Suprapubic skin (tissue), 4 donors: ENCODE measurements at regions not wholly inside any gene's neighbourhood (a gene's known extent, or its start where the extent isn't known, plus 50 kb on each side); places are given as distances from the start of the nearest gene placed in this dataset.

Experiments
- DNase-seq, 2 donors: peaks; one replicate each; pipeline ENCODE4 v3.0.0-alpha.2; 2019; ENCODE audit warnings: low spot score in 2 of 2
- H3K27ac ChIP-seq: fragments of 200-600 bp; sonication (generic); one replicate; pipeline ENCODE4 v1.5.1; 2019
- H3K27me3 ChIP-seq: fragments of 200-600 bp; sonication (generic); one replicate; pipeline ENCODE4 v1.5.1; 2019
- H3K36me3 ChIP-seq: fragments of 200-600 bp; sonication (generic); one replicate; pipeline ENCODE4 v1.5.1; 2019
- H3K4me1 ChIP-seq: fragments of 200-600 bp; sonication (generic); one replicate; pipeline ENCODE4 v1.5.1; 2019
- H3K4me3 ChIP-seq: fragments of 200-600 bp; sonication (generic); one replicate; pipeline ENCODE4 v1.5.1; 2019; ENCODE audit warnings: mild to moderate bottlenecking
- H3K9me3 ChIP-seq: fragments of 200-600 bp; sonication (generic); one replicate; pipeline ENCODE4 v1.5.1; 2019
- CTCF ChIP-seq, 2 donors: fragments of 200-600 bp in 1 of 2; fragments of 450-650 bp in 1 of 2; sonication (generic) in 1 of 2; IDR thresholded peaks; one replicate each; pipeline ENCODE4 v1.5.1; 2016 to 2019; ENCODE audit warnings: antibody characterized with exemption in 2 of 2, mild to moderate bottlenecking in 1 of 2, moderate library complexity in 1 of 2
- EP300 ChIP-seq: sonication (generic); formaldehyde crosslinking; IDR thresholded peaks from one replicate; pipeline ENCODE4 v1.6.1; 2017; ENCODE audit warnings: antibody characterized with exemption
- POLR2A ChIP-seq, 2 donors: fragments of 450-650 bp; IDR thresholded peaks; one replicate each; pipeline ENCODE4 v1.6.1; 2017; ENCODE audit warnings: antibody characterized with exemption in 2 of 2, mild to moderate bottlenecking in 2 of 2, moderate library complexity in 2 of 2
- POLR2AphosphoS5 ChIP-seq, 3 donors: sonication (generic); formaldehyde crosslinking; IDR thresholded peaks; one replicate each; pipeline ENCODE4 v1.6.1; 2017; ENCODE audit warnings: antibody characterized with exemption in 3 of 3
- WGBS: methylation state at CpG from one replicate; pipeline ENCODE4 v1.1.5; 2018; 5-methylcytosine and 5-hydroxymethylcytosine counted together

GRCh38 chr2:126329173-126329572, 326.8 kb upstream of the GYPC start:
- Histone ChIP-seq H3K4me3 (no peak overlapping the region), H3K27ac (no peak overlapping the region), H3K36me3 (no peaks in the 10 kb centered on the region), H3K4me1 (no peaks in the 10 kb centered on the region), H3K9me3 (peaks cover 11% of the 10 kb centered on the region), H3K27me3 (no peaks in the 10 kb centered on the region)
- TF ChIP-seq POLR2A (IDR thresholded peaks at IDR 0.05) (no peak), POLR2AphosphoS5 (IDR thresholded peaks at IDR 0.05) (no peak), CTCF (IDR thresholded peaks at IDR 0.05) (no peak), EP300 (no peak)
- DNase-seq = no peak
- WGBS = 80% methylated on average over 2 of the region's 2 CpGs

- no peaks in the 10 kb centered on the region for H3K27me3 ChIP-seq
- no peaks in the 10 kb centered on the region for H3K36me3 ChIP-seq
- H3K27ac ChIP-seq = no peak overlapping the region
- no peaks in the 10 kb centered on the region for H3K9me3 ChIP-seq
- no peak overlapping the region for H3K4me3 ChIP-seq
- DNase-seq = no peak
- WGBS = 91% methylated on average over 4 of the region's 4 CpGs
- TF ChIP-seq EP300 (no peak), POLR2A (IDR thresholded peaks at IDR 0.05) (no peak), CTCF (IDR thresholded peaks at IDR 0.05) (no peak), POLR2AphosphoS5 (IDR thresholded peaks at IDR 0.05) (no peak)
- H3K4me1 ChIP-seq = no peaks in the 10 kb centered on the region
These were observed 313.5 kb upstream of the GYPC start for GRCh38 chr2:126342457-126342856.

- H3K36me3 ChIP-seq = no peaks in the 10 kb centered on the region
- H3K27ac ChIP-seq = no peak overlapping the region
- no peak overlapping the region for H3K4me3 ChIP-seq
- 57% methylated on average over 2 of the region's 2 CpGs for WGBS
- no peaks in the 10 kb centered on the region for H3K27me3 ChIP-seq
- no peaks in the 10 kb centered on the region for H3K9me3 ChIP-seq
- TF ChIP-seq POLR2A (IDR thresholded peaks at IDR 0.05) (no peak), CTCF (IDR thresholded peaks at IDR 0.05) (no peak), POLR2AphosphoS5 (IDR thresholded peaks at IDR 0.05) (no peak), EP300 (no peak)
- H3K4me1 ChIP-seq = no peaks in the 10 kb centered on the region
- DNase-seq = no peak
These were observed 312.8 kb upstream of the GYPC start for GRCh38 chr2:126343136-126343535.

- 67% methylated on average over 2 of the region's 2 CpGs for WGBS
- Histone ChIP-seq H3K27ac (no peak overlapping the region), H3K9me3 (peaks cover 5% of the 10 kb centered on the region), H3K4me1 (no peaks in the 10 kb centered on the region), H3K4me3 (no peak overlapping the region), H3K36me3 (no peaks in the 10 kb centered on the region), H3K27me3 (no peaks in the 10 kb centered on the region)
- TF ChIP-seq POLR2AphosphoS5 (IDR thresholded peaks at IDR 0.05) = no peak
- TF ChIP-seq EP300 = no peak
- TF ChIP-seq POLR2A (IDR thresholded peaks at IDR 0.05) = no peak
- TF ChIP-seq CTCF (IDR thresholded peaks at IDR 0.05) = no peak
- DNase-seq = no peak
These were observed 311.5 kb upstream of the GYPC start for GRCh38 chr2:126344493-126344892.

GRCh38 chr2:126345691-126346090, 310.3 kb upstream of the GYPC start:
- H3K27ac ChIP-seq = no peak overlapping the region
- no peak for TF ChIP-seq CTCF (IDR thresholded peaks at IDR 0.05)
- H3K9me3 ChIP-seq = peaks cover 5% of the 10 kb centered on the region
- WGBS = 67% methylated on average over 1 of the region's 1 CpG
- H3K36me3 ChIP-seq = no peaks in the 10 kb centered on the region
- H3K4me3 ChIP-seq = no peak overlapping the region
- H3K4me1 ChIP-seq = no peaks in the 10 kb centered on the region
- DNase-seq = no peak
- no peaks in the 10 kb centered on the region for H3K27me3 ChIP-seq
